NCI-H2196 treated with DMSO at 0.1 percent for 48 hours (cell line): ENCODE measurements at regions not wholly inside any gene's neighbourhood (a gene's known extent, or its start where the extent isn't known, plus 50 kb on each side); places are given as distances from the start of the nearest gene placed in this dataset.
"Not testable (repeated sequence)": the region's sequence is repeated elsewhere in the genome, so short reads cannot be mapped to it uniquely, and the experiment has no call there.

Experiments
- DNase-seq: peaks from one replicate; lab custom pipeline; 2025; ENCODE audit not compliant: unreplicated experiment; lab: John Stamatoyannopoulos, UW

GRCh38 chr9:93813221-93814076, 141.7 kb downstream of the BARX1 start:
- no peak for DNase-seq

GRCh38 chr9:93812410-93812668, 142.8 kb downstream of the BARX1 start:
- peak; percentile 34 for DNase-seq

GRCh38 chr9:93810028-93810971, 144.9 kb downstream of the BARX1 start:
- no peak for DNase-seq

GRCh38 chr9:93809204-93809940, 145.8 kb downstream of the BARX1 start:
- DNase-seq = no peak

GRCh38 chr9:93808115-93809029, 146.8 kb downstream of the BARX1 start:
- no peak for DNase-seq

GRCh38 chr9:93807166-93808074, 147.7 kb downstream of the BARX1 start:
- no peak for DNase-seq

- no peak for DNase-seq
Observed at GRCh38 chr9:93801581-93802284, 153.4 kb downstream of the BARX1 start.

- no peak for DNase-seq
Observed at GRCh38 chr9:93801120-93801519, 154.0 kb downstream of the BARX1 start.

- DNase-seq = no peak
Observed at GRCh38 chr9:93792358-93792757, 162.8 kb downstream of the BARX1 start.

GRCh38 chr9:93786204-93786603, 169.0 kb downstream of the BARX1 start:
- DNase-seq = no peak

GRCh38 chr9:93776873-93777272, 178.3 kb downstream of the BARX1 start:
- DNase-seq = no peak

- DNase-seq = no peak
Observed at GRCh38 chr9:93776256-93776655, 178.9 kb downstream of the BARX1 start.

GRCh38 chr9:93774331-93775102, 180.6 kb downstream of the BARX1 start:
- no peak for DNase-seq

- DNase-seq = no peak
Observed at GRCh38 chr9:93771276-93771675, 183.9 kb downstream of the BARX1 start.

- no peak for DNase-seq
Observed at GRCh38 chr9:93761822-93762221, 185.4 kb downstream of the PHF2 start.

- no peak for DNase-seq
Observed at GRCh38 chr9:93750045-93750444, 173.7 kb downstream of the PHF2 start.

GRCh38 chr9:93748827-93749226, 172.4 kb downstream of the PHF2 start:
- not testable (repeated sequence) for DNase-seq

GRCh38 chr9:93731963-93732362, 155.6 kb downstream of the PHF2 start:
- no peak for DNase-seq
